ENCODE measurements at regions not wholly inside any gene's neighbourhood (a gene's known extent, or its start where the extent isn't known, plus 50 kb on each side); places are given as distances from the start of the nearest gene placed in this dataset.

DNA sequence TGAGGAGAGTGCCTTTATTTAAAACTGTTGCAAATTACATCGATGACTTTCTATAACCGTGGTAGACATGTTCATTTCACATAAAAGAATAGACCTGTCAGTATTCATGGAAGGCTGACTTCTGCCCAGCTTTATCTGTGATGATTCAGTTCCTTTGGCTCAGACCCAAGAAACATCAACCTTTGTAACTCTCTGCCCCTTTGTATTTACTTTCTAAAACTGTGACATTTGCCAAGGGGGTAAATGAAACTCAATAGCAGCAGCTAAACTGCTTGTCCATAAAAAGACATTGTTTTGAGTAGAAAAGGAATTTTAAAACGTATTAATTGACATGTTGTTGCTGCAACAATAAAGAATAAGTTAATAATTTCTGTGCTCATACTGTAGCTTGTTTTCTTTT, 137.8 kb upstream of the ANKH start:
- H3K4me3 ChIP-seq (ENCODE audit: extremely low read depth, insufficient read depth, low read length, poor library complexity, severe bottlenecking), result no peak overlapping the region
- no peaks in the 10 kb centered on the region for H3K36me3 ChIP-seq (ENCODE audit: control insufficient read depth, insufficient read depth, low read length)
- H3K9me3 ChIP-seq (ENCODE audit: control insufficient read depth, low read length), result no peaks in the 10 kb centered on the region
- WGBS, 2 experiments (ENCODE audit: insufficient coverage in 2 of 2), result 80% methylated on average over 1 of the region's 3 CpGs; no CpG with 5 or more reads in 1 of the 2 experiments
- H3K27ac ChIP-seq (ENCODE audit: low read depth, low read length, severe bottlenecking), result no peak overlapping the region
- peaks cover 5% of the 10 kb centered on the region for H3K4me1 ChIP-seq (ENCODE audit: control insufficient read depth, insufficient read depth, low read length, poor library complexity, severe bottlenecking)

DNA sequence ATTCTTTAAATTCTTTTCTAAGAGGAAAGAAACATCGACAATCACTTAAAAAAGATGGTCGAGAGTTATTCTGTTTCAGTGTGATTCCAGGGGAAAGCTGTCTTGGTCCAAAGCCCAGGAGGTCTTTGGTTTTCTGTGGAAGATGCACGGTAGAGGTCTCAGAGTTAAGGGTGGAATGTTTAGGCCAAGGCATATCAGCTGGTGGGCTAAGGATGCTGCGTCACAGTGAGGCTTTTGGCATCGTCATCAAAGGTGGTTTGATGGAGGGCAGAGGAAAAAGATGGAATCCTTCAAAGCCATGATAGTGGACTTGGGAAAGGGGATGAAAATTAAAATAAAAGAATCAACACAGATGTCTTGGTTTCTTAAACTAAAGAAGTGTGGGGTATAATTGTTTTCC, 137.3 kb upstream of the ANKH start:
- Histone ChIP-seq H3K4me3 (ENCODE audit: extremely low read depth, insufficient read depth, low read length, poor library complexity, severe bottlenecking) (no peak overlapping the region), H3K9me3 (ENCODE audit: control insufficient read depth, low read length) (no peaks in the 10 kb centered on the region), H3K36me3 (ENCODE audit: control insufficient read depth, insufficient read depth, low read length) (no peaks in the 10 kb centered on the region), H3K4me1 (ENCODE audit: control insufficient read depth, insufficient read depth, low read length, poor library complexity, severe bottlenecking) (peaks cover 4% of the 10 kb centered on the region), H3K27ac (ENCODE audit: low read depth, low read length, severe bottlenecking) (peak overlapping the region; percentile 50)
- WGBS, 2 experiments (ENCODE audit: insufficient coverage in 2 of 2), result 71 to 93% methylated on average over 5 of the region's 5 CpGs

- Histone ChIP-seq H3K9me3 (ENCODE audit: control insufficient read depth, low read length) (no peaks in the 10 kb centered on the region), H3K27ac (ENCODE audit: low read depth, low read length, severe bottlenecking) (peak overlapping the region; percentile 50), H3K4me3 (ENCODE audit: extremely low read depth, insufficient read depth, low read length, poor library complexity, severe bottlenecking) (no peak overlapping the region), H3K36me3 (ENCODE audit: control insufficient read depth, insufficient read depth, low read length) (no peaks in the 10 kb centered on the region), H3K4me1 (ENCODE audit: control insufficient read depth, insufficient read depth, low read length, poor library complexity, severe bottlenecking) (peaks cover 4% of the 10 kb centered on the region)
- WGBS, 2 experiments (ENCODE audit: insufficient coverage in 2 of 2), result 73 to 77% methylated on average over 3 to 7 of the region's 8 CpGs
Observed at GRCh38 chr5:15008476-15008875, 136.9 kb upstream of the ANKH start.

GRCh38 chr5:15007646-15008045, 136.1 kb upstream of the ANKH start:
- WGBS, 2 experiments (ENCODE audit: insufficient coverage in 2 of 2), result 93 to 100% methylated on average over 2 to 4 of the region's 4 CpGs
- no peak overlapping the region for H3K27ac ChIP-seq (ENCODE audit: low read depth, low read length, severe bottlenecking)
- H3K4me1 ChIP-seq (ENCODE audit: control insufficient read depth, insufficient read depth, low read length, poor library complexity, severe bottlenecking), result peaks cover 4% of the 10 kb centered on the region
- H3K4me3 ChIP-seq (ENCODE audit: extremely low read depth, insufficient read depth, low read length, poor library complexity, severe bottlenecking), result no peak overlapping the region
- H3K9me3 ChIP-seq (ENCODE audit: control insufficient read depth, low read length), result no peaks in the 10 kb centered on the region
- no peaks in the 10 kb centered on the region for H3K36me3 ChIP-seq (ENCODE audit: control insufficient read depth, insufficient read depth, low read length)

GRCh38 chr5:15004506-15004905, 132.9 kb upstream of the ANKH start:
- Histone ChIP-seq H3K27ac (ENCODE audit: low read depth, low read length, severe bottlenecking) (no peak overlapping the region), H3K9me3 (ENCODE audit: control insufficient read depth, low read length) (no peaks in the 10 kb centered on the region), H3K4me1 (ENCODE audit: control insufficient read depth, insufficient read depth, low read length, poor library complexity, severe bottlenecking) (peaks cover 4% of the 10 kb centered on the region), H3K4me3 (ENCODE audit: extremely low read depth, insufficient read depth, low read length, poor library complexity, severe bottlenecking) (no peak overlapping the region), H3K36me3 (ENCODE audit: control insufficient read depth, insufficient read depth, low read length) (no peaks in the 10 kb centered on the region)

DNA sequence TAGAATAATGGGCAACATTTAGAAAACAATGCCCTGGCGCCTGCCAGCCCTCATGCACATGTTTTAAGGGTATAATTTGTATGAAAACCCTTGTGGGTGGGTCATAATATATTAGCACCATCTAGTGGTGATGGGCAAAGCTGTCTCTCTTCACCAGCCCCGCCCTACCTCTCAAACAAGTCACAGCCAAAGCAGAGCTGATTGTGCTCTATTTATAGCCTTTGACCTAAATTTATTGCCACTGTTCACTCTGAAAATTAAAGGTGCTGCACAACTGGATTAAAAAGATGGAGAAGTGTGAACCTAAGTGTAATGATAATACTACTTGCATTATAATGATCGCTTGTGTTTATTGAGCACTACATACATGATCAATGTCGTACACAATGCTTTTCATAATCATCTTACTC, 131.9 kb upstream of the ANKH start:
- H3K4me1 ChIP-seq (ENCODE audit: control insufficient read depth, insufficient read depth, low read length, poor library complexity, severe bottlenecking), result no peaks in the 10 kb centered on the region
- 0 to 40% methylated on average over 1 of the region's 4 CpGs for WGBS, 2 experiments (ENCODE audit: insufficient coverage in 2 of 2)
- peaks cover 2% of the 10 kb centered on the region for H3K9me3 ChIP-seq (ENCODE audit: control insufficient read depth, low read length)
- H3K27ac ChIP-seq (ENCODE audit: low read depth, low read length, severe bottlenecking), result no peak overlapping the region
- H3K36me3 ChIP-seq (ENCODE audit: control insufficient read depth, insufficient read depth, low read length), result no peaks in the 10 kb centered on the region
- no peak overlapping the region for H3K4me3 ChIP-seq (ENCODE audit: extremely low read depth, insufficient read depth, low read length, poor library complexity, severe bottlenecking)

DNA sequence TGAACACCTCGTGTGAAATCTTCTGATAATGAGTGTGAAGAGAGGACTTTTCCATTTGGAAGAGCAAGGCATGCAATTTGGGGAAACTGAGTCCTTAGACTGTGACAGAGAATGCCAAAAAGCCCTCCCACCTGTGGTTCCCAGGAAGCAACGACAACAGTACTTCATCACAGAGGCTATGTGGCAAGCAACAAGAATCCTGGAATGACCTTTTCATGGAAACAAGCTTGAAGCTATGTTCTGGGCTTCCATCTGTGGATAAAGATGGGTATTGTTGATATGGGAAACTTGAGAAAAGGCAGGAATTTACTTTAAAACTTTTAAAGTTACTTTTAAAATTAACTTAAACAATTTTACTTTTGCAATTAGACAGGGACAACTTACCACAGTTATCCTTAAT, 131.2 kb upstream of the ANKH start:
- Histone ChIP-seq H3K9me3 (ENCODE audit: control insufficient read depth, low read length) (peaks cover 9% of the 10 kb centered on the region), H3K4me3 (ENCODE audit: extremely low read depth, insufficient read depth, low read length, poor library complexity, severe bottlenecking) (no peak overlapping the region), H3K36me3 (ENCODE audit: control insufficient read depth, insufficient read depth, low read length) (no peaks in the 10 kb centered on the region), H3K27ac (ENCODE audit: low read depth, low read length, severe bottlenecking) (no peak overlapping the region), H3K4me1 (ENCODE audit: control insufficient read depth, insufficient read depth, low read length, poor library complexity, severe bottlenecking) (no peaks in the 10 kb centered on the region)
- 54 to 83% methylated on average over 1 to 2 of the region's 2 CpGs for WGBS, 2 experiments (ENCODE audit: insufficient coverage in 2 of 2)

DNA sequence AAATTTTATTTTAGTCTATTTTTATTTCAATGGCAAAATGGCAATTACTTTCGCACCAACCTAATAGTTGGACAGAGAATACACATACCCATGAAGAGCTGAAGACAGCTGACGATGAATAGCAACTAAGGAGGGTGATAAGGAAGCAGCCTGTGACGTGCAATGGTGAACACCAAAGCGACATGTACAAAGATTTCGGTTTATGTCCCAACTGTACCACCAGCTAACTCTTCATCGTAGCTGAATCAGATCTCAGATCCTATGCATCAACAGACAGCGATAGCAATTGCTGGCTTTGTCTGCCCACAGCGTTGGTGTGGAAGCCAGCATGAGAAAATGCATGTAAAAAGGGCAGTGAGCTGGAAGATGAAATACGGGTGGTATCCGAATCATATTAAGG, 130.6 kb upstream of the ANKH start:
- H3K4me3 ChIP-seq (ENCODE audit: extremely low read depth, insufficient read depth, low read length, poor library complexity, severe bottlenecking), result no peak overlapping the region
- WGBS, 2 experiments (ENCODE audit: insufficient coverage in 2 of 2), result 92 to 94% methylated on average over 9 of the region's 10 CpGs
- no peaks in the 10 kb centered on the region for H3K36me3 ChIP-seq (ENCODE audit: control insufficient read depth, insufficient read depth, low read length)
- no peaks in the 10 kb centered on the region for H3K4me1 ChIP-seq (ENCODE audit: control insufficient read depth, insufficient read depth, low read length, poor library complexity, severe bottlenecking)
- H3K27ac ChIP-seq (ENCODE audit: low read depth, low read length, severe bottlenecking), result no peak overlapping the region
- H3K9me3 ChIP-seq (ENCODE audit: control insufficient read depth, low read length), result peaks cover 13% of the 10 kb centered on the region

- Histone ChIP-seq H3K9me3 (ENCODE audit: control insufficient read depth, low read length) (peaks cover 13% of the 10 kb centered on the region), H3K27ac (ENCODE audit: low read depth, low read length, severe bottlenecking) (no peak overlapping the region), H3K4me3 (ENCODE audit: extremely low read depth, insufficient read depth, low read length, poor library complexity, severe bottlenecking) (no peak overlapping the region), H3K36me3 (ENCODE audit: control insufficient read depth, insufficient read depth, low read length) (no peaks in the 10 kb centered on the region), H3K4me1 (ENCODE audit: control insufficient read depth, insufficient read depth, low read length, poor library complexity, severe bottlenecking) (no peaks in the 10 kb centered on the region)
- WGBS, 2 experiments (ENCODE audit: insufficient coverage in 2 of 2), result 67 to 88% methylated on average over 1 of the region's 2 CpGs
Observed at GRCh38 chr5:15001517-15001916, 129.9 kb upstream of the ANKH start.

DNA sequence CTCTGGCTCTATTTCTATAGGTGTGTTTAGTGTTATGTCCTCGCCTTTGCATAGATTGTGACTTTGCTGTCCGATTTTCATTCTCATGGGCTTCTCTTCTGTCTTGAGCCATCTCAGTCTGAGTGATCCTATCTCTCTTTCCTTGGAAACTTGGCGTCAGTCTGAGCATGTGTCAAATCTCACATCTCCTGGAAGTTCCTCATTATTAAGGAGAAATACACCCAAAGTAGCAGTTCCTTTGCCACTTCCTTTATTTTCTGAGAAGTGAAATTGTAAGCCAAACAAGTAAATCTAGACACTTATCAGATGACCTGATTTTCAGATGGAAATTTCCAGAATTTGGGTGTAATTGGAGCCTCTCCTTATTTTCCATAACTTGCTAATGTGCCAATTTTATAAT, 126.9 kb upstream of the ANKH start:
- Histone ChIP-seq H3K4me1 (ENCODE audit: control insufficient read depth, insufficient read depth, low read length, poor library complexity, severe bottlenecking) (no peaks in the 10 kb centered on the region), H3K27ac (ENCODE audit: low read depth, low read length, severe bottlenecking) (no peak overlapping the region), H3K4me3 (ENCODE audit: extremely low read depth, insufficient read depth, low read length, poor library complexity, severe bottlenecking) (no peak overlapping the region), H3K36me3 (ENCODE audit: control insufficient read depth, insufficient read depth, low read length) (no peaks in the 10 kb centered on the region), H3K9me3 (ENCODE audit: control insufficient read depth, low read length) (peaks cover 13% of the 10 kb centered on the region)
- WGBS, 2 experiments (ENCODE audit: insufficient coverage in 2 of 2), result 84 to 92% methylated on average over 3 of the region's 3 CpGs

DNA sequence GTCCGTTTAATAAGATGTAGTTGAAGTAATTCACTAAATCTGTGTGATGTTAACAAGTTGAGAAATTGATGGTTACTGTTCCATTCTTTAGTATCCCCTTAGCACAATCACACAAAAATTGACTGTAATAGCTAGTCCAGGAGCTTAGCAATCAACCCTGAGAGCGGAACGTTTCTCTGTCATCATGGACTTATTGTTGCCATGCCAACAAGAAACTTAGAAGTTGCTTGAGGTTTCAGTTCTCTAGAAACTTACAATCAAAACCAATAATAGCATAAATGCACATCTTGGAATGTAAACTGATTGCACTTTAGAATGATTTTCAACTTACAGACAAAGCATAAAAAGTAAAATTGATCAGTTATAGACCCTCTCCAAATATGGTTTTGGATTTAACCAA, 125.4 kb upstream of the ANKH start:
- Histone ChIP-seq H3K27ac (ENCODE audit: low read depth, low read length, severe bottlenecking) (no peak overlapping the region), H3K36me3 (ENCODE audit: control insufficient read depth, insufficient read depth, low read length) (no peaks in the 10 kb centered on the region), H3K4me3 (ENCODE audit: extremely low read depth, insufficient read depth, low read length, poor library complexity, severe bottlenecking) (no peak overlapping the region), H3K9me3 (ENCODE audit: control insufficient read depth, low read length) (peaks cover 13% of the 10 kb centered on the region), H3K4me1 (ENCODE audit: control insufficient read depth, insufficient read depth, low read length, poor library complexity, severe bottlenecking) (no peaks in the 10 kb centered on the region)
- WGBS, 2 experiments (ENCODE audit: insufficient coverage in 2 of 2), result 60% methylated on average over 2 of the region's 3 CpGs; no CpG with 5 or more reads in 1 of the 2 experiments

GRCh38 chr5:14995229-14995628, 123.7 kb upstream of the ANKH start:
- Histone ChIP-seq H3K4me1 (ENCODE audit: control insufficient read depth, insufficient read depth, low read length, poor library complexity, severe bottlenecking) (no peaks in the 10 kb centered on the region), H3K36me3 (ENCODE audit: control insufficient read depth, insufficient read depth, low read length) (no peaks in the 10 kb centered on the region), H3K9me3 (ENCODE audit: control insufficient read depth, low read length) (peaks cover 13% of the 10 kb centered on the region), H3K4me3 (ENCODE audit: extremely low read depth, insufficient read depth, low read length, poor library complexity, severe bottlenecking) (no peak overlapping the region), H3K27ac (ENCODE audit: low read depth, low read length, severe bottlenecking) (no peak overlapping the region)
- 80 to 90% methylated on average over 1 to 2 of the region's 4 CpGs for WGBS, 2 experiments (ENCODE audit: insufficient coverage in 2 of 2)

Data from mesodermal cell (in vitro differentiated cells).